Fibroblast of skin of left quadriceps (primary cell): ENCODE measurements at regions not wholly inside any gene's neighbourhood (a gene's known extent, or its start where the extent isn't known, plus 50 kb on each side); places are given as distances from the start of the nearest gene placed in this dataset.

Source experiments
- DNase-seq, 2 experiments: peaks; one replicate each; pipeline ENCODE4 v3.0.0-alpha.2; 2013; ENCODE audit warnings: low read depth in 2 of 2

- no peak for DNase-seq
Observed at GRCh38 chr3:66673293-66673692, 172.5 kb upstream of the LRIG1 start.

DNA sequence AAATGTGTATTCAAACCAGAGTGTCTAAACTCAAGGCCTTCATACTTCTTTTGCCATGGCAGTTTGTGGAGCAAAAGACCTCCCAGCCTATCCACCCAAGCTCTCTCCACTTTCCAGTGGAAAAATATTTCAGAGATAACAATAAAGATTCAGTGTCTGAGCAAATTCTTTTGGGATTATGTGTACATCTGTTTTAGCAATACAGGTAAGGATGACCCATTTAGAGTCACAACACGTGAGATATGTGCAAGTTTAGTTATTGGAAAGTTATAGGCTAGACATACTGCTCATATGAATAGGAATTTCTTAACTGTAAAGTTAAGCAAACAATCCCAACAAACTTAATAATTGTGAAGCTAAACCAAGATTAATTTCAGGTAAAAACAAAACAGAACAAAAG is 174.5 kb upstream of the LRIG1 start:
- DNase-seq: peak; percentile 35 to 54

DNA sequence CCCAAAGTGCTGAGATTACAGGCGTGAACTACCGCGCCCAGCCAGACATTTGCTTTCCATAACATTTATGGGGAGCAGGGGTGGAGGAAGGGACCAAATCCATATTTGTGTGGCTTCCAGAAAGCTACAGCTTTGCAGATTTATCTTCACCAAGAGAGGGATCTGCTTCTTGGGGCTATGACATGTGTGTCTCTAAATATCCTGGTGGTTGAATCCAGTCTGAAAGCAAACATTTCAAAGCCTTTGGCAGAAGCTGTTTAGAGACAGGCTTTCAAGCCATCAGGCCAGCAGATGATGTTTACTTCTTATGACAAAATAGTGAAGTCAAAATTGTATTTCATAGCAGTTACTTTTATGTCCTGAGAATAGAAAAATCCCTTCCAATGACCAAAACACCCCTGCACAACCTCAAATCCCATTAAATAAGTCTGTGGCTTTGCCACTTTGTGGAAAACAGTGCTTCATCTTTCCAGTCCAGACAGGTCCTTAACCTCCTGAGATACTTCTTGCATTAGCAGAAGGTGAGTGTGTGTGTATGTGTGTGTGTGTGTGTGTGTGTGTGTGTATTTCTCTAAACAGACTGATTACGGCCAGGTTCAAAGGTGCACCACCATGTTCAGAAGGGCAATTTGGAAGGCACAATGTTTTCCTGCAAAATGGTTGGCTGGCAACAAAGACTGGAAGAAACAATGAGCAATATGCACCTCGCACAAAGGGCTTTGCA is 191.4 kb upstream of the LRIG1 start:
- no peak for DNase-seq

- DNase-seq: no peak
Observed at GRCh38 chr3:66692766-66693150, 191.9 kb upstream of the LRIG1 start.

DNA sequence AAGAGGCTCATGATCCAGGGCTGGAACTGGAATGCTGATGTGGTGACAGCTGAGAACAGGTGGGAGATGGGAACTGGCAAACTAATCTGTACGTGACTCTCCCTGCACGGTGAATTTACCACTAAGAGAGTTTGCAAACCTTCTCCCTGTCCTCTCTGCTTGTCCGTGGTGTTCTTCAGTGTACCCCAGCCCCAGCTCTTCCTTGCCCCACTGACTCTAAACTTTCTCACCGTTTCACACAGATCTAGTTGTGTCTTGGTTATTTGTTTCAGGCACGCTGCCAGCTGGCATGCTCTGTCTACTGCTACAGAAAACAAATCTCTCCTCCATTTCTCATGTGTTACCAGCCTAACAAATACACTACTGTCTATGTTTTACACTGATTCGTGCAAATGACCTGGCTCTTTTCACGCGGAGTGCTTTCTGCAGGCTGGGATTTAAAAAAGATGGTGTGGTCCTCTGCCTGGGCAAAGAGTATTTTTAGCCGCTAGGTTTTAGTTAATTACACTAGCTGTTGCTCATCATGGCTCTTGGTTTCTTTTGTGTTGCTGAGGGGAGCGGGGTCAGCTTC is 192.7 kb upstream of the LRIG1 start:
- DNase-seq: no peak

GRCh38 chr3:66702126-66702525 is 201.3 kb upstream of the LRIG1 start:
- no peak for DNase-seq

DNA sequence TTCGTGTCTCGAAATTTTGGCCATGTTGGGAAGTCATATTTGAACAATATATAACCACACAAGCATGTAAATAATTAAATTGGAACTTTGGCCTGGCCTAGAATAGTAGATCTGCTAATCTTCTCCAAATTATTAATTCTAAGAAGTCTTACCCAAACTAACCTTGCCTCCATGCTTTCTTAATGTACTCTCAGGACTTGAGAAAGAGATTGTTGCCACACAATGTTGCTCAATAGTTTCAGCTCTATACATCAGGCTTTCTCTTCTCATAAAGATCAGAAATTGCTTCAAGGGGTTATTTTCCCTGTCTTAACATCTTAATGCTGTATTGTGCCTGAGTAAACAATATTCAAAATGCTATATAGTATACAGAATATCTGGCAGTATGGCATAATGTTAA is 202.7 kb upstream of the LRIG1 start:
- DNase-seq: no peak

DNA sequence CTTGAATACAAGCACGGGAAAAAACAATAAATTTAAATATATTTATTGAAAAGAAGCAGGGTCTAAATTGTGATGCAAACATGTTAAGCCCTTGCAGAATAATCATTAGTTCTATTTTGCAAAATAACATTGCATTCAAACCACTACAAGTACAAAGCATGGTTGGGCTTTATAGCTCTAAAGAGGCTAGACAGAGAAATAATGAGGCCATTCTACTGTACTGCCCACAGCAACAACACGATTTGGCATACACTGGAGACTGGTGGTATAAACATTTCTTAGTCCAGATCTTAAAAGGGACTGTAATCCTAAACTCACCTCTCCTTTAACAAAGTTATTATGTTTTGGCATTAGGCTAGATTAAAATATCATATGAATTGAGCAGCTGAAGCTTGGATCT is 204.3 kb upstream of the LRIG1 start:
- DNase-seq: no peak

DNA sequence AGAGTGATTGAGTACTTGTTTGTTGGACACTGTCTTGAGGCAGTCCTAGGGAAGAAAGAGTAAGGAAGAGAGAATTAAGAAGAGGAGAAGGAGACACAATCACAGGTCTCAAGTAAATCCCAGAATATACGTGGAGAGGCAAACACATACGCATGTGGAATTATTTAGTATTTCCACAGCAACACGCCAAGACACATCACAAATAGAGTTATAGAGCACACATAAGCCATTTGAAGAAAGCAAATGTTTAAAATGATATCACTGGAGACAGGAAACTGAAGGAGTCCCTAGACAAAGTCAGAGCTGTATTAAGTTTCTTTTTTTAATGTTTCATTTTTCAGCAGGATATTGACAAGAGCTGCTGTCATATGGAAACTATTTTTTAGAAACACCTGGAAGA is 206.1 kb upstream of the LRIG1 start:
- no peak for DNase-seq

GRCh38 chr3:66709532-66709931 is 208.7 kb upstream of the LRIG1 start:
- DNase-seq: no peak

GRCh38 chr3:66712210-66712609 is 211.4 kb upstream of the LRIG1 start:
- DNase-seq: no peak

- no peak for DNase-seq
Observed at GRCh38 chr3:66713921-66714320, 213.1 kb upstream of the LRIG1 start.

DNA sequence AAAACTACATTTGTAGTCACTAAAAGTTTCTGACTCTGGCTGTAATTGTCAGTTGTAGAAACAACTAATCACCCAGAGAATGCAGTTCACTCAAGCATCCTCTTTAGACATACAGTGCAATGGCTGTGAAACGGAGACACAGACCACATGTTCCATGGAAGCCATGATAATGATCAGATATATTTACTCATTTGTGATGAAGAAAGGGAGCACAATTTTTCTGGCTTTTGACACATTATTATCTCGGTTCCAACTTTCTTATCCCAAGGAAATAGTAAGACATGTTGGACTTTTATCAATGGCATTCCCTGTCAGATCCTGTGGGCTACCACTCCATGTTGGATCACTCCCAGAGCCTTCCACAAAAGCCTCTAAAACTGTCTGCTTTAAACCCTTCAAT is 215.0 kb upstream of the LRIG1 start:
- DNase-seq: no peak

GRCh38 chr3:66717806-66718205 is 217.0 kb upstream of the LRIG1 start:
- DNase-seq: no peak

DNA sequence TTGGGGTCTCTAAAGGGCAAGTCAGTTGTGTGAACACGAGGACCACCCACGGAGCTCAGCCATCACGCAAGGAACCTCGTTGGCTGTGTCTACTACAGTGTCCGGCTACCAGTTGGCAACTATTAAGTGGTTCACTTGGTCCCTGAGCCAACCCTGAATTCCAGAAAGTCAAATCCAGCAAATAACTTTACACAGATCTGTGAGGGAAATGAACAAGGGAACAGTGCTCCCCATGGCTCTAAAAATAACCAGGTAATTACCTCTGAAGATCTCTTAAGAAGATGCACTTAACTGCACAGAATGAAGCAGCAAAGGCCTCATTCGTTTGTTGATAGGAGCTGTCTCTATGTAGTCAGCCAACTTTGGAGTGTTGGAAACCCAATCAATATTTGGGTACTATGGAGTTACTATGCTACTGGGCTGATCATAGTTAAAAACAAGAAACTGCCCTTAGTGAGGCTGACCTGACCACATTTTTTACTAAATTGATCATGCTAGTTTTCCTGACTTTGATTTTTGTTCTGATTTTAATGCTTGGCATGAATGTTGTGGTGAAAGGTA is 219.1 kb upstream of the LRIG1 start:
- DNase-seq: no peak

DNA sequence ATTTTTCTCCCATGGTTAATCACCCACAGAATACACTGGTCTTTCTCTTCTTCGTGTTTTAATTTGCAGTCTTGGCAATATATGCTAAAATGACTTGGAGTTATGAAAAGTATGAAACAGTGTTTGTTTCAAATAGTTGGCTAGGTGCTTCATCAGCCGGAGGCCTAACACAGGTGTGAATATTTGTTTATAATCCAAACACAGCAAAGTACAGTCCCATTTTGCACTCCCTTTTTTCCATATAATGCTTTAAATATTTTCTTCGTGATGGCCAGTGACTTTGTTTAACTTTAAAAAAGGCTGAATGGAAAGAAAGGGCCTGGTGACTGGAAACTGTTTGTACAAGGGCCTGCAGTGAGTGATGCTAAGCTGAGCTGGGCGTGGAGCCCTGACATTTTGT is 219.7 kb upstream of the LRIG1 start:
- no peak for DNase-seq

DNA sequence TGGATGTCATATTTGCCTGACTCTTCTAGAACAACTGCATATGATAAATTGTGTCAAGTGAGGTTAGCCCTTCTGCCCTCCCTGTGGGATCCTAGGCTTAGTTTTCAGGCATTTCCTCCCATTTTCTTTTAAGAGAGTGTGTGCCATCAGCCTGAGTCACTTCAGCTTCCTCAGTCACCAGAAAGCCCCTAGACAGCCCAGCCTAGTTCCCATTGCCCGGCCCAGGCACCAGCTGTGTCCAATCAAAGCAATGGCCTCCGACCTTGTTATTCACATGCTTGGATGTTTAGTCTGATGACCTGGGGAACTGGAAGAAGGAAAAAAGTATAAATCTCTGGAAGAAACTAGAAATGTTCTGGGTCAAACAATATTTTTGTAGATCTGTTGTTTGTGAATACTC is 221.9 kb upstream of the LRIG1 start:
- DNase-seq: no peak

GRCh38 chr3:66723231-66723630 is 222.4 kb upstream of the LRIG1 start:
- no peak for DNase-seq

DNA sequence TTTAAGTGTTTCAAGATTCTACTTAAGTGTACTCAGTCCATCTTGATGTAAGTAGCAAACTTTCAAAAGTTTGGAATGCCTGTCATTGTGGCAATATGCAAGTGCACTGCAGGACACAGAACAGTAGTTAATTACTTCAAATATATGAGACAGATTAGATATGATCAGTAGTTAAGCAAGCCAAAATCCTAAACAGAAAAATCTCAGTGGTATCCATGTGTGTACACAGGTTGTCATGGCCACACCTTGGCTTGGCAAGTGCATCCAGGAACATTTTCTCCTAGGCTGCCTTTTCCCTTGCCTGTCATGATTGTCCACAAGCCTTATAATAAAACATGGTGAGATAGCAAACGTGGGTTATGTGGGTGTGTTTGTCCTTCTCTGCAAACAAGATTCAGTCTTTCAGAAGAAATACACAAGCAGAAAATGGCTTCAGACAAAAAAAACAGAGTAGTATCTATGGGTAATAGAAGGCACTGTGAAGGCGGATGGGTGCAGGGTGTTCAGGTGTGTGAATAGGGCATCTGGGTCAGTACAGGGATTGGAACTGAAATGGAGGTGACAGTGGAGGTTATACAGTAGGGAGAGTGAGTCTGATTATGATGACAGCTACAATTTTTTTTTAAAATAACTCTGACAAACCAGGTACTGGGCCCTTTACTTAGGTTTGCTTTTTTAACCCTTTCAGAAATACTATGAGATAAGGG is 229.0 kb upstream of the LRIG1 start:
- DNase-seq: no peak

- DNase-seq: peak; percentile 64 to 69
Observed at GRCh38 chr3:66738625-66739365, 238.0 kb upstream of the LRIG1 start.

DNA sequence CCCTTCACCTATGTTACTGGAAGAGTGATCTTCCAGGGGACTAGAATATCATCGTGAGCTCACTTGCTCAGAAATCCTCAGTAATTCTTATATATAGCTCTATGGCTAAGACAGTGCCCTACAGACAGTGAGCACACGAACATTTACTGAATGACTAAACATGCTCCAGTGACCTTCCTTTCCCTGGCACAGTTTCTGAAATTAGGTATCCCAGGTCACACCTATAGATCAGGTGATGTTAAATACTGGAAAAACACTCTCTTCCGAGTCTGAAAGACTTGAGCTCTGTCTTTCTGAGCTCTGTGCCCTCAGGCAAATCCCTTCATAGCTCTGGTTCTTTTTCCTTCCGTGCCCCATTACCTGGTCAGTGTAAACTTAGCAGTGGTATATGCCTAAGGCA is 239.4 kb upstream of the LRIG1 start:
- no peak for DNase-seq

GRCh38 chr3:66744521-66744920 is 243.7 kb upstream of the LRIG1 start:
- peak in 1 of 2 experiments; percentile 53 for DNase-seq
